Renal pelvis (tissue), 1 donor: ENCODE measurements at regions not wholly inside any gene's neighbourhood (a gene's known extent, or its start where the extent isn't known, plus 50 kb on each side); places are given as distances from the start of the nearest gene placed in this dataset.
A peak's percentile ranks its signal among the peaks of the same experiment; 100 is the strongest.
"Not testable (repeated sequence)": the region's sequence is repeated elsewhere in the genome, so short reads cannot be mapped to it uniquely, and the experiment has no call there.

ENCODE experiments used
- DNase-seq: peaks from one replicate; pipeline ENCODE4 v3.0.0-alpha.2; 2013

- not testable (repeated sequence) for DNase-seq
Measured at GRCh38 chr3:10109-10996, 186.2 kb upstream of the CHL1 start.

- DNase-seq: no peak
Measured at GRCh38 chr3:11734-12133, 184.8 kb upstream of the CHL1 start.

DNA sequence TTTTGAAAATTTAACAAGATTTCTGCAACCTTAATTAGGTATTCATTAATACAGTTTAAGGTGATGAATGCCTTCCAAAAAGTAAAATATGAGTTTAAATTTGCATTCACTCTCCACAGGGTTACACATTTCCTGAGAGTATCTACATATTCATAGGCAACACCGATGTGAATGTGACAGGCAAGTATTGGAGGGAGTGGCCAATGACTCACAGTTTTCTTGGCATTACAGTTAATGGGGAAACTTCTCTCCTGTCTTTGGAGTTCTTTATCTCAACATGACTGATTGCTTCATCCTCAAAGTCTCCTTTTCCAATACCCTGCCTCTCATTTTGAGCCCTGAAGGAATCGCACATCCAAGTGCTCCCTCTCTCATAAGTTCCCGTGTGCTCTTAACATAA, 181.9 kb upstream of the CHL1 start:
- DNase-seq: no peak

DNA sequence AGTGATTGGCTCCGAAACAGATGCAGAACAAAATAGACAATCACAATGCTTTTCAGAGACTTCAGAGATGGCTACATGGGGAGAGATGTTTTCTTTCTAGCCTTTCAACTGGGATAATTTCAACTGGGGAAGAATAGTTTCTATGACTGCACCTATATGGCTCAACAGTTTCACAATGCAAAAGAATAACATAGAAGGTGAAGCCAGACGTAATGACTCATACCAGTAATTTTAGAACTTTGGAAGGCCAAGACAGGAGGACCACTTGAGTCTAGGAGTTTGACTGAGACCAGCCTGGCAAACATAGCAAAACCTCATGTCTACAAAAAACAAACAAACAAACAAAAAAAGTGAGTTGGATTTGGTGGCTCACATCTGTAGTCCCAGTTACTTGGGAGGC, 180.2 kb upstream of the CHL1 start:
- DNase-seq: no peak

- DNase-seq: no peak
Measured at GRCh38 chr3:20421-20820, 176.1 kb upstream of the CHL1 start.

GRCh38 chr3:24006-24405, 172.6 kb upstream of the CHL1 start:
- no peak for DNase-seq

DNA sequence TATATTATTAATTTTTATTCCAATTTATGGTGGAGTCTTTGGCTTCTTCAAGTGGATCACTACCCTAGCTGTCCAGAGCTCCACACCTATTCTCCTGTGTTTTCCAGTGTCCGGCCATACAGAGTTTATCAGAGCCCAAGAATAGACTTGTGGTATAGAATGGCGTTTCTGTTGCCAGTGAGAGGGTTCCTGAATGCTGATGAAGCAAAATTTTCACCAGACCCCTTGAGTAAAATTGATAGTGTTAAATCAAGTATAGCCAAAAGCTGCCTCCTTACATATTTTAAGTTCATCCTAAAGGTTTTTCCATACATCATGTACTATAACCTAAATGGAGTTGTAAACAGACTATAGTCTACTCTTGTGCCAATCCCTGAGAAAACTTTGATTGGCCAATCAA, 171.5 kb upstream of the CHL1 start:
- no peak for DNase-seq

DNA sequence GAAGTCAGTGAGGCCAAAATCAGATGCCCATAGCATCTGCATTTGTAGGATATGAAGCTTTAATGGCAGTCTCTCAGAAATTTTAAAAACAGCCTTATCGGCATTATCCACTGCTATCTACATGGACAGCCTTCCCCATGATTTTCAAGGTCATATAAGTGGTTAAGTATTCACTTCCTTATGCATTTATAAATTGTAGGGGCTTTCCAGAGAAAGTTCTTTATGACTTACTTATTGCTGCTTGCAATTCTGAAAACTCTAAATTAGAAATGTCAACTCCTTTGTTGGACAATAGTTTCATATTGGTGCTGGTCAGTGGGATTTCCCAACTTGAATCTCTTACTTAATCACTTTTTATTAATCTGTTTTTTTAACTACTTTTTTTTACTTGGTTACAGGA, 160.6 kb upstream of the CHL1 start:
- DNase-seq: not testable (repeated sequence)

- DNase-seq: not testable (repeated sequence)
Measured at GRCh38 chr3:42871-43744, 153.5 kb upstream of the CHL1 start.

- no peak for DNase-seq
Measured at GRCh38 chr3:44028-44676, 152.4 kb upstream of the CHL1 start.

DNA sequence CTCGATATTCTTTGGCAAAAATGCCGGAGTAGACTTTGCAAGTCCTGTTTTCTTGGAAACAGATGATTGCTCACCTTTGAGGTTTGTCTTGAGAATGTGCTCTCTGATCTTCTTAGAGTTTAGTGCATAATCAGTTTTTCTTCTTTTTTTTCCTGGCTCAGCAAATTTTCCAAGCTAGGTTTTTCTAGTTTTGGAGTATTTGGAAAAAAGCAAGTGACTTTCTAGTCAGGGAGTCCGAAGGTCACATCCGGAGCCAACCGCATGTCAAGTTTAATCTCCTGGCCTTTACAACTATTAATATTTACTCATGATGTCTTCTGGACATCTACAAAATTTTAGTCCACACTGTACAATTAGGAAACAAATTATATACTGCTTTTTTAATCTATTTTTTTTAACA, 151.6 kb upstream of the CHL1 start:
- not testable (repeated sequence) for DNase-seq

GRCh38 chr3:46576-46975, 150.0 kb upstream of the CHL1 start:
- DNase-seq: no peak

- DNase-seq: not testable (repeated sequence)
Measured at GRCh38 chr3:53441-53840, 143.1 kb upstream of the CHL1 start.

DNA sequence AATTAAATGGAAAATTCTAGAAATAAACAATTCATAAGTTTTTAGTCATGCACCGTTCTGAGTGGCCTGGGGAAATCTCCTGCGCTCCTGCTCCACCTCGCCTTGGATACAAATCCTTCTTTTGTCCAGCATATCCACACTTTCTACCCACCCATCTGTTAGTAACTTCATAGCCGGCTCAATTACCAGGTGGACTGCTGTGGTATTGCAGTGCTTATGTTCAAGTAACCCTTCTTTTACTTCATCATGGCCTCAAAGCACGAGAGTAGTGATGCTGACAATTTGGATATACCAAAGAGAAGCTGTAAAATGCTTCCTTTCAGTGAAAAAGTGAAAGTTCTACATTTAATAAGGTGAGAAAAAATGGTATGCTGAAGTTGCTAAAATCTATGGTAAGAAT, 142.3 kb upstream of the CHL1 start:
- no peak for DNase-seq

DNA sequence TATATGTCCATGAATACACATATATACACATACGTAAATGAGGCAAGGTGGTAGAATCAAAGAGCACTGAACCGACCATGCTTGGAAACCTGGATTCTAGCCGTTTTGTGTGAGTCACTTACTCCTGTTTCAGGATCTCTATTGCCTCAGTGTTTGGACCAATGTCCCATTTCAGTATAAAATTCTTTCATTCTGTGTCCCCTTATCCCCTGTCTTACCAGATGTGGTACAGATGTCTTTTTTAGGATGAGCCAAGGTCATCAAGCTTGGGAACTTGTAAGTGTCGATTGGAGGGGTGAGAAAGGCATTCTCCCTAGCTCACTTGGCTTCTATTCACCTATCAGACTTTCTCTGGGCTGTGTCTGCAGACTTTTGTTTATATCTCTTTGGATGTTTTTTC, 139.9 kb upstream of the CHL1 start:
- DNase-seq: no peak

GRCh38 chr3:59854-60253, 136.7 kb upstream of the CHL1 start:
- peak; percentile 15 for DNase-seq

DNA sequence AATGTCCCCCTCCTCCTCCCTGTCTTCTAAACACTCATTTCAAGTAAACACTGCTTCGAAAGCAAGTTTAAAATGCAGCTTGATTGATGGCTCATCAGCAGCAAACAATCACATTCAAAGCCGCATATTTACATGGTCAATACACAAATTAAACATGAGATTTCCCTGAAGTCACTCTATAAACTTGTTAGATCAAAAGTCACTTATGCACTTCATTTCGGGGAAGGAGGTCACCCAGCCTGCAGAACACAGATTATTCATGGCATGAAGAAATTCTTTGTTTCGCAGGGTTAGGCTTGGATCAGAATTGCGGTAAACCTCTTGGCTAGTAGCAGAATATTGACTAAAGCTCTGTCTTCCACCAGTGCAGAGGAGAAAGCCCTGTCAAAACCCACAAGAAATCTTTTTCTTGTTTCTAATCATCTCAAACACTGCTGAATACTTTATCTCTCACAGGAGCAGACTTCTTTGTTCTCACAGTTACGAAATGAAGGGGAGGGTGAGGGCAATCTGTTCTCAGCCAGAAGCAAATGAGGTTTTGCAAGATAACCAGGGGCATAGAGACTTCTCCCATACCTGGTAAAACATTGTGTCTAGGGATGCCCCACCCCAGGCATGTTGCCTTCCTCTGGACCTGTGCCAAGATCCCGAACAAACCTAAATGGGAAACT, 133.3 kb upstream of the CHL1 start:
- DNase-seq: no peak

GRCh38 chr3:69690-70089, 126.9 kb upstream of the CHL1 start:
- DNase-seq: no peak

DNA sequence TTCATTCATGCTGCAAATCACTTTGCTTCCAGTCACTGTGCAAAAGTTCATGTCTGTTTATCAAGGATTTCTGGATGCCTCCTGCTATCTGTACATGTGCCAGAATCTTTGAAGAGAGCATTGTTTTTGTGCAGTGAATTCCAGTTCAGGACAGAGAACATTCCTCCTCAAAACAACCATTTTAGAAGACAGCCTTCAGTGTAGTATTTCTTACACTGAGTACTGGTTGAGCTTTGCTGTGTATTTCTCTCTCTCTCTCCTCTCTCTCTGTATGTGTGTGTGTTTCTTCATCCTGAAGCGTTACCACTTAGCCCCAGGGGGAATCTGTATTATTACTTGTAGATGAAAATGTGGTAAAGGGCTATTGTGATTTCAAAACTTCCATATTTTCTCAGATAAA, 123.8 kb upstream of the CHL1 start:
- no peak for DNase-seq

GRCh38 chr3:73271-73670, 123.3 kb upstream of the CHL1 start:
- no peak for DNase-seq

DNA sequence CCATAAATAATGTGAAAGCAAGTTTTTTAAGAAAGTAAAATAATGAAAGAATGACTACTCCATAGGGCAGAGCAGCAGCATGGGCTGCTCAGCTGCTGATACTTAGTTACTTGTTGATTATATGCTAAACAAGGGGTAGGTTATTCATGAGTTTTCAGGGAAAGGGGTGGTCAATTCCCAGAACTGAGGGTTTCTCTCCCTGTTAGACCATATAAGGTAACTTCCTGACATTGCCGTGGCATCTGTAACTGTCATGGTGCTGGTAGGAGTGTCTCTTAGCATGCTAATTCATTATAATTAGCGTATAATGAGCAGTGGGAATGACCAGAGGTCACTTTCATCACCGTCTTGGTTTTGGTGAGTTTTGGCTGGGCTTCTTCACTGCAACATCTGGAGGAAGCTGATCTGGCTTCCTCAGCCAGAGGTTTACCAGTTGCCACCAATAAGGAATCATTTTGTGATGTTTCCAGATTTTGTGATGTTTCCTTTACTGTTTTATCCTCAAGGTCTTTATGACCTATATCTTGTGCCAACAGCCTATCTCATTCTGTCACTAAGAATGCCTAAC, 121.8 kb upstream of the CHL1 start:
- DNase-seq: no peak

GRCh38 chr3:75260-75659, 121.3 kb upstream of the CHL1 start:
- no peak for DNase-seq
